NT2/D1 (cell line): ENCODE measurements at regions not wholly inside any gene's neighbourhood (a gene's known extent, or its start where the extent isn't known, plus 50 kb on each side); places are given as distances from the start of the nearest gene placed in this dataset.

Experiments
- DNase-seq: peaks from one replicate; pipeline ENCODE4 v3.0.0-alpha.2; 2011; ENCODE audit warnings: low read depth, low spot score
- H3K27me3 ChIP-seq: 2 replicates; pipeline ENCODE4 v1.6.0; 2011; ENCODE audit warnings: mild to moderate bottlenecking; ENCODE audit not compliant: insufficient read length, insufficient read depth
- H3K36me3 ChIP-seq: 2 replicates; pipeline ENCODE4 v1.6.1; 2011; ENCODE audit warnings: mild to moderate bottlenecking, low read length, mixed read lengths; ENCODE audit not compliant: insufficient read depth, insufficient read length
- H3K4me1 ChIP-seq: 2 replicates; pipeline ENCODE4 v1.5.1; 2011; ENCODE audit not compliant: insufficient read depth, insufficient read length
- H3K4me3 ChIP-seq: 2 replicates; pipeline ENCODE4 v1.5.1; 2011; ENCODE audit warnings: low read depth; ENCODE audit not compliant: insufficient read length
- H3K9ac ChIP-seq: 2 replicates; pipeline ENCODE4 v1.6.0; 2011; ENCODE audit warnings: low read depth; ENCODE audit not compliant: insufficient read length
- H3K9me3 ChIP-seq: 2 replicates; pipeline ENCODE4 v1.5.1; 2011; ENCODE audit warnings: mild to moderate bottlenecking, low read length; ENCODE audit not compliant: insufficient read depth
- SUZ12 ChIP-seq: IDR thresholded peaks from 2 replicates; pipeline ENCODE4 v1.6.1; 2011; ENCODE audit not compliant: insufficient read length, insufficient read depth; ENCODE audit errors: extremely low read depth
- YY1 ChIP-seq: IDR thresholded peaks from 2 replicates; pipeline ENCODE4 v1.6.1; 2011; ENCODE audit not compliant: insufficient read length, insufficient read depth
- ZNF274 ChIP-seq: IDR thresholded peaks from 2 replicates; pipeline ENCODE4 v1.6.1; 2011; ENCODE audit warnings: mild to moderate bottlenecking, low read depth, low read length

GRCh38 chr2:42987112-42987922 is 194.9 kb upstream of the HAAO start:
- no peak overlapping the region for H3K4me3 ChIP-seq
- no peak for TF ChIP-seq YY1
- TF ChIP-seq ZNF274: no peak
- no peak for TF ChIP-seq SUZ12
- DNase-seq: no peak

GRCh38 chr2:42984617-42985016 is 192.2 kb upstream of the HAAO start:
- DNase-seq: no peak
- Histone ChIP-seq H3K9ac (no peak overlapping the region), H3K4me1 (peaks cover under 1% of the 10 kb centered on the region), H3K4me3 (no peak overlapping the region), H3K27me3 (no peaks in the 10 kb centered on the region), H3K9me3 (peaks cover 10% of the 10 kb centered on the region; the same call in 1 of the 2 replicates), H3K36me3 (no peaks in the 10 kb centered on the region)
- TF ChIP-seq ZNF274 (no peak), SUZ12 (no peak), YY1 (no peak)

More at GRCh38 chr2:42987112-42987922, 194.9 kb upstream of the HAAO start:
- Histone ChIP-seq H3K4me1 (no peaks in the 10 kb centered on the region), H3K9ac (no peak overlapping the region), H3K9me3 (peaks cover 9% of the 10 kb centered on the region; the same call in 1 of the 2 replicates), H3K36me3 (no peaks in the 10 kb centered on the region), H3K27me3 (no peaks in the 10 kb centered on the region)

GRCh38 chr2:42984081-42984480 is 191.7 kb upstream of the HAAO start:
- TF ChIP-seq SUZ12 (no peak), YY1 (no peak), ZNF274 (no peak)
- H3K4me1 ChIP-seq: peaks cover 4% of the 10 kb centered on the region
- H3K9ac ChIP-seq: no peak overlapping the region

GRCh38 chr2:42980764-42981416 is 188.5 kb upstream of the HAAO start:
- H3K4me1 ChIP-seq: peaks cover 6% of the 10 kb centered on the region
- DNase-seq: no peak
- peaks cover 3% of the 10 kb centered on the region; the same call in 1 of the 2 replicates for H3K9me3 ChIP-seq
- no peaks in the 10 kb centered on the region for H3K36me3 ChIP-seq
- TF ChIP-seq SUZ12 (no peak), YY1 (no peak), ZNF274 (no peak)
- no peak overlapping the region for H3K9ac ChIP-seq
- H3K4me3 ChIP-seq: no peak overlapping the region
- no peaks in the 10 kb centered on the region for H3K27me3 ChIP-seq

More at GRCh38 chr2:42984081-42984480, 191.7 kb upstream of the HAAO start:
- Histone ChIP-seq H3K36me3 (no peaks in the 10 kb centered on the region), H3K27me3 (no peaks in the 10 kb centered on the region), H3K4me3 (no peak overlapping the region), H3K9me3 (peaks cover 10% of the 10 kb centered on the region; the same call in 1 of the 2 replicates)
- DNase-seq: no peak

GRCh38 chr2:42979870-42980763 is 187.7 kb upstream of the HAAO start:
- DNase-seq: no peak
- peaks cover 9% of the 10 kb centered on the region for H3K4me1 ChIP-seq
- peaks cover 3% of the 10 kb centered on the region; the same call in 1 of the 2 replicates for H3K9me3 ChIP-seq
- H3K27me3 ChIP-seq: no peaks in the 10 kb centered on the region
- no peaks in the 10 kb centered on the region for H3K36me3 ChIP-seq
- no peak overlapping the region for H3K9ac ChIP-seq
- H3K4me3 ChIP-seq: no peak overlapping the region
- no peak for TF ChIP-seq YY1
- no peak for TF ChIP-seq ZNF274
- TF ChIP-seq SUZ12: no peak

- TF ChIP-seq ZNF274 (no peak), YY1 (no peak), SUZ12 (no peak)
Measured at GRCh38 chr2:42979416-42979869, 187.1 kb upstream of the HAAO start.

More at GRCh38 chr2:42979416-42979869, 187.1 kb upstream of the HAAO start:
- Histone ChIP-seq H3K4me1 (peaks cover 9% of the 10 kb centered on the region), H3K36me3 (no peaks in the 10 kb centered on the region), H3K4me3 (no peak overlapping the region), H3K9ac (peak overlapping the region; percentile 17), H3K27me3 (no peaks in the 10 kb centered on the region), H3K9me3 (peaks cover 3% of the 10 kb centered on the region; the same call in 1 of the 2 replicates)
- DNase-seq: no peak
